HEK293 (cell line): ENCODE measurements at regions not wholly inside any gene's neighbourhood (a gene's known extent, or its start where the extent isn't known, plus 50 kb on each side); places are given as distances from the start of the nearest gene placed in this dataset.

Experiments used
- CTCF ChIA-PET: fragments of 350-600 bp; formaldehyde crosslinking; extraction: SDS; loops from one replicate; lab custom pipeline; 2021; ENCODE audit warnings: antibody characterized with exemption; lab: Yijun Ruan, JAX
- POLR2A ChIA-PET: fragments of 300-600 bp; formaldehyde crosslinking; extraction: SDS; loops from one replicate; lab custom pipeline; 2020; ENCODE audit warnings: antibody characterized with exemption, inconsistent platforms; lab: Yijun Ruan, JAX
- H3K27ac ChIP-seq: fragments of 200-500 bp; sonication (Bioruptor generic); 2 replicates; pipeline ENCODE4 v1.5.1; 2014; ENCODE audit warnings: low read depth, low read length, control low read depth, inconsistent platforms; ENCODE audit errors: extremely low read depth
- H3K36me3 ChIP-seq, 2 experiments: fragments of 200-500 bp in 1 of 2; sonication (Bioruptor generic) in 1 of 2; 1 replicate in 1 of 2; 2 replicates in 1 of 2; pipeline ENCODE4 v1.5.1; 2014 to 2017; ENCODE audit warnings: inconsistent platforms in 2 of 2, low read length in 2 of 2; ENCODE audit not compliant: control insufficient read depth in 2 of 2, insufficient read depth in 1 of 2
- H3K4me1 ChIP-seq: fragments of 200-500 bp; sonication (Bioruptor generic); 2 replicates; pipeline ENCODE4 v1.5.1; 2014; ENCODE audit warnings: mild to moderate bottlenecking, low read length, inconsistent platforms; ENCODE audit not compliant: control insufficient read depth, insufficient read depth
- H3K4me3 ChIP-seq: 2 replicates; pipeline ENCODE4 v1.5.1; 2011; ENCODE audit warnings: low read depth, mild to moderate bottlenecking, control low read depth, low read length, moderate library complexity
- H3K9me3 ChIP-seq: fragments of 200-500 bp; sonication (Bioruptor generic); 2 replicates; pipeline ENCODE4 v1.5.1; 2014; ENCODE audit warnings: low read depth, low read length, inconsistent platforms; ENCODE audit not compliant: control insufficient read depth, insufficient read depth
- CTCF ChIP-seq: fragments of 450-650 bp; formaldehyde crosslinking; IDR thresholded peaks from 2 replicates; pipeline ENCODE4 v1.5.1; 2016; ENCODE audit warnings: missing biosample characterization, missing genetic modification characterization
- GLI2 ChIP-seq: fragments of 450-650 bp; formaldehyde crosslinking; IDR thresholded peaks from 2 replicates; pipeline ENCODE4; 2017; ENCODE audit warnings: missing biosample characterization, missing genetic modification characterization, low read depth, borderline replicate concordance
- KLF8 ChIP-seq: fragments of 450-650 bp; formaldehyde crosslinking; IDR thresholded peaks from 2 replicates; pipeline ENCODE4 v1.5.1; 2016; ENCODE audit warnings: missing biosample characterization, missing genetic modification characterization
- PRDM6 ChIP-seq: fragments of 450-650 bp; formaldehyde crosslinking; IDR thresholded peaks from 2 replicates; pipeline ENCODE4 v1.5.1; 2017; ENCODE audit warnings: missing biosample characterization, missing genetic modification characterization
- TRIM28 ChIP-seq: IDR thresholded peaks from 2 replicates; pipeline ENCODE4 v1.6.1; 2011; ENCODE audit warnings: low read length, control low read depth, borderline replicate concordance
- ZBTB20 ChIP-seq: fragments of 450-650 bp; formaldehyde crosslinking; IDR thresholded peaks from 2 replicates; pipeline ENCODE4 v1.5.1; 2016; ENCODE audit warnings: missing biosample characterization, missing genetic modification characterization
- ZBTB21 ChIP-seq: fragments of 450-650 bp; formaldehyde crosslinking; IDR thresholded peaks from 2 replicates; pipeline ENCODE4 v1.5.1; 2017; ENCODE audit warnings: missing biosample characterization, missing genetic modification characterization
- ZBTB8A ChIP-seq: fragments of 450-650 bp; formaldehyde crosslinking; IDR thresholded peaks from 2 replicates; pipeline ENCODE4 v1.5.1; 2016; ENCODE audit warnings: missing biosample characterization, missing genetic modification characterization
- ZNF169 ChIP-seq: fragments of 450-650 bp; formaldehyde crosslinking; IDR thresholded peaks from 2 replicates; pipeline ENCODE4 v1.5.1; 2016; ENCODE audit warnings: missing biosample characterization, missing genetic modification characterization
- ZNF221 ChIP-seq: fragments of 450-650 bp; formaldehyde crosslinking; IDR thresholded peaks from 2 replicates; pipeline ENCODE4 v1.5.1; 2017; ENCODE audit warnings: missing biosample characterization, missing genetic modification characterization, borderline replicate concordance
- ZNF280D ChIP-seq: fragments of 450-650 bp; formaldehyde crosslinking; IDR thresholded peaks from 2 replicates; pipeline ENCODE4 v1.5.1; 2016; ENCODE audit warnings: missing biosample characterization, missing genetic modification characterization
- ZNF292 ChIP-seq: fragments of 450-650 bp; formaldehyde crosslinking; IDR thresholded peaks from 2 replicates; pipeline ENCODE4 v1.5.1; 2016; ENCODE audit warnings: low read depth, missing biosample characterization, missing genetic modification characterization, borderline replicate concordance
- ZNF354C ChIP-seq: fragments of 450-650 bp; formaldehyde crosslinking; IDR thresholded peaks from 2 replicates; pipeline ENCODE4 v1.5.1; 2016; ENCODE audit warnings: missing biosample characterization, missing genetic modification characterization, low read depth, borderline replicate concordance
- ZNF449 ChIP-seq: fragments of 450-650 bp; formaldehyde crosslinking; IDR thresholded peaks from 2 replicates; pipeline ENCODE4 v1.5.1; 2017; ENCODE audit warnings: missing biosample characterization, mild to moderate bottlenecking, missing genetic modification characterization, moderate library complexity
- ZNF514 ChIP-seq: fragments of 450-650 bp; formaldehyde crosslinking; IDR thresholded peaks from 2 replicates; pipeline ENCODE4 v1.5.1; 2016; ENCODE audit warnings: missing biosample characterization, missing genetic modification characterization
- ZNF600 ChIP-seq: fragments of 450-650 bp; formaldehyde crosslinking; IDR thresholded peaks from 2 replicates; pipeline ENCODE4 v1.5.1; 2016; ENCODE audit warnings: missing biosample characterization, missing genetic modification characterization
- ZNF660 ChIP-seq: fragments of 450-650 bp; IDR thresholded peaks from 2 replicates; pipeline ENCODE4 v1.5.1; 2018; ENCODE audit warnings: missing biosample characterization, mild to moderate bottlenecking, missing genetic modification characterization
- ZNF707 ChIP-seq: fragments of 450-650 bp; formaldehyde crosslinking; IDR thresholded peaks from 2 replicates; pipeline ENCODE4 v1.5.1; 2016; ENCODE audit warnings: missing biosample characterization, missing genetic modification characterization
- ZNF830 ChIP-seq: fragments of 450-650 bp; IDR thresholded peaks from 2 replicates; pipeline ENCODE4 v1.5.0; 2018; ENCODE audit warnings: missing biosample characterization, missing genetic modification characterization, low read depth, mild to moderate bottlenecking, moderate library complexity

- TF ChIP-seq CTCF (tag by site-specific recombination), result no peak
- no peak for TF ChIP-seq ZNF221
- TF ChIP-seq ZNF292, result no peak
- TF ChIP-seq GLI2, result no peak
- no peak for TF ChIP-seq ZNF660
- TF ChIP-seq TRIM28, result no peak
Measured at GRCh38 chr13:48875047-48875446, 100.7 kb upstream of the FNDC3A start (continued).

DNA sequence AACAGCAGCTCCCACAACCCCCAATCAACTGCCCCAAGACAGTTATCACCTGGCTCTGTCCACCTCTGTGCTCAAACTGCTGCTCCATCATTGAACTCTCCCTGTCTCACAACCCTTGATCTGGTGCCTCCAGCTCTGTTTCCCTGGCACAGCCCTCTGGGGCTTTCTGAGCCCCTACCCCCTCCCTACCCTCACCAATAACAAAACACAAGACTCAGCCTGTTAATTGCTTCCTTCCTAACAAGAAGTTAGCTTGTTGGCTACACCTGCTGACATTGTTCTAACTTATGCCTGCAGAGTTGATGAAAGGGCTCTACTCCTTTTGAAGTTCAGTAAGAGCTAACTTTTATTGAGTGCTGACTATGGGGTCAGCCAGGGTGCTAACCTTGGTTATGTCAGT, 99.4 kb upstream of the FNDC3A start:
- H3K4me3 ChIP-seq, result no peak overlapping the region
- no peaks in the 10 kb centered on the region for H3K9me3 ChIP-seq
- POLR2A ChIA-PET, result no interaction called here
- CTCF ChIA-PET, result interaction anchor here (0.5 to 0.8 kb wide), 2 partner anchors 58 to 296 kb away, joined by 3 read pairs; no protein-coding TSS in a partner anchor
- H3K4me1 ChIP-seq, result no peaks in the 10 kb centered on the region
- TF ChIP-seq ZNF449 (no peak), ZNF707 (tag by site-specific recombination) (no peak), ZNF600 (no peak), ZNF280D (tag by site-specific recombination) (no peak), KLF8 (tag by site-specific recombination) (no peak), ZNF514 (tag by site-specific recombination) (no peak), ZNF169 (no peak), PRDM6 (tag by site-specific recombination) (no peak), ZNF830 (tag by site-specific recombination) (no peak), ZNF354C (tag by site-specific recombination) (no peak), ZBTB21 (tag by site-specific recombination) (no peak), ZBTB20 (tag by site-specific recombination) (no peak), ZNF292 (no peak), ZBTB8A (no peak)
- TF ChIP-seq, all 188 proteins: peak for 0
- no peak overlapping the region for H3K27ac ChIP-seq
- H3K36me3 ChIP-seq, result no peaks in the 10 kb centered on the region
